Liver (tissue), 8 donors: ENCODE measurements at regions not wholly inside any gene's neighbourhood (a gene's known extent, or its start where the extent isn't known, plus 50 kb on each side); places are given as distances from the start of the nearest gene placed in this dataset.

ENCODE experiments used
- DNase-seq: peaks from one replicate; pipeline ENCODE4 v3.0.0-alpha.2; 2017; ENCODE audit warnings: low spot score
- H3K27ac ChIP-seq, 2 donors: one replicate each; pipeline ENCODE4 v1.7.0; 2013; ENCODE audit warnings: inconsistent platforms in 2 of 2, low read length in 2 of 2, control low read depth in 1 of 2, low read depth in 1 of 2, mild to moderate bottlenecking in 1 of 2
- H3K27me3 ChIP-seq, 4 donors: one replicate each; pipeline versions ENCODE4 v1.6.1 to v1.7.0; 2013; ENCODE audit warnings: low read length in 3 of 4, inconsistent platforms in 1 of 4, mild to moderate bottlenecking in 1 of 4, moderate library complexity in 1 of 4; ENCODE audit not compliant: control insufficient read depth in 4 of 4, insufficient read depth in 4 of 4
- H3K36me3 ChIP-seq, 4 donors: one replicate each; pipeline versions ENCODE4 v1.6.1 to v1.7.0; 2013; ENCODE audit warnings: low read length in 3 of 4, mild to moderate bottlenecking in 3 of 4, low read depth in 1 of 4, moderate library complexity in 1 of 4; ENCODE audit not compliant: control insufficient read depth in 4 of 4, insufficient read depth in 3 of 4
- H3K4me1 ChIP-seq, 4 donors: one replicate each; pipeline versions ENCODE4 v1.6.1 to v1.7.0; 2013; ENCODE audit warnings: low read length in 3 of 4, mild to moderate bottlenecking in 3 of 4, moderate library complexity in 1 of 4; ENCODE audit not compliant: control insufficient read depth in 4 of 4, insufficient read depth in 4 of 4
- H3K4me3 ChIP-seq, 3 donors: one replicate each; pipeline versions ENCODE4 v1.6.1 to v1.7.0; 2013; ENCODE audit warnings: low read length in 3 of 3, control low read depth in 1 of 3, low read depth in 1 of 3, mild to moderate bottlenecking in 1 of 3
- H3K9ac ChIP-seq, 2 donors: one replicate each; pipeline ENCODE4 v1.7.0; 2013; ENCODE audit warnings: low read length in 2 of 2, mild to moderate bottlenecking in 2 of 2, moderate library complexity in 2 of 2, control low read depth in 1 of 2, low read depth in 1 of 2
- H3K9me3 ChIP-seq, 4 donors: one replicate each; pipeline versions ENCODE4 v1.6.1 to v1.7.0; 2013; ENCODE audit warnings: low read length in 3 of 4; ENCODE audit not compliant: control insufficient read depth in 4 of 4
- ATF3 ChIP-seq: IDR thresholded peaks from 2 replicates; pipeline ENCODE4 v1.6.1; 2016; ENCODE audit warnings: antibody characterized with exemption
- EGR1 ChIP-seq, 2 donors: IDR thresholded peaks; 2 replicates each; pipeline ENCODE4 v1.6.1; 2016 to 2018; ENCODE audit warnings: antibody characterized with exemption in 2 of 2, low read depth in 2 of 2
- FOXA1 ChIP-seq: IDR thresholded peaks from 2 replicates; pipeline ENCODE4 v1.6.1; 2016; ENCODE audit warnings: antibody characterized with exemption
- FOXA2 ChIP-seq: IDR thresholded peaks from 2 replicates; pipeline ENCODE4 v1.6.1; 2016; ENCODE audit warnings: antibody characterized with exemption
- GABPA ChIP-seq, 2 donors: IDR thresholded peaks in 1 of 2; conservative IDR thresholded peaks in 1 of 2; 2 replicates each; pipeline ENCODE4 v1.6.1; 2016; ENCODE audit warnings: antibody characterized with exemption in 2 of 2, mild to moderate bottlenecking in 1 of 2, moderate library complexity in 1 of 2
- HNF4A ChIP-seq, 2 donors: conservative IDR thresholded peaks; 2 replicates each; pipeline ENCODE4 v1.6.1; 2016; ENCODE audit warnings: antibody characterized with exemption in 2 of 2, mild to moderate bottlenecking in 2 of 2
- HNF4G ChIP-seq: IDR thresholded peaks from 2 replicates; pipeline ENCODE4 v1.6.1; 2016; ENCODE audit warnings: antibody characterized with exemption
- JUND ChIP-seq, 2 donors: IDR thresholded peaks; 2 replicates each; pipeline ENCODE4 v1.6.1; 2016; ENCODE audit warnings: antibody characterized with exemption in 2 of 2
- MAX ChIP-seq: IDR thresholded peaks from 2 replicates; pipeline ENCODE4 v1.6.1; 2016; ENCODE audit warnings: antibody characterized with exemption
- NR2F2 ChIP-seq: IDR thresholded peaks from 2 replicates; pipeline ENCODE4 v1.6.1; 2016; ENCODE audit warnings: antibody characterized with exemption
- RAD21 ChIP-seq, 2 donors: IDR thresholded peaks; 2 replicates each; pipeline ENCODE4 v1.6.1; 2016; ENCODE audit warnings: antibody characterized with exemption in 2 of 2, mild to moderate bottlenecking in 2 of 2
- REST ChIP-seq: IDR thresholded peaks from 2 replicates; pipeline ENCODE4 v1.6.1; 2016; ENCODE audit warnings: antibody characterized with exemption, mild to moderate bottlenecking
- RXRA ChIP-seq, 2 donors: IDR thresholded peaks; 2 replicates each; pipeline ENCODE4 v1.6.1; 2017 to 2018; ENCODE audit warnings: antibody characterized with exemption in 2 of 2, mild to moderate bottlenecking in 1 of 2
- SP1 ChIP-seq: IDR thresholded peaks from 2 replicates; pipeline ENCODE4 v1.6.1; 2018; ENCODE audit warnings: antibody characterized with exemption, mild to moderate bottlenecking
- TAF1 ChIP-seq: conservative IDR thresholded peaks from 2 replicates; pipeline ENCODE4 v1.6.1; 2016; ENCODE audit warnings: antibody characterized with exemption, mild to moderate bottlenecking
- YY1 ChIP-seq: IDR thresholded peaks from 2 replicates; pipeline ENCODE4 v1.6.1; 2016; ENCODE audit warnings: antibody characterized with exemption, mild to moderate bottlenecking
- ZBTB33 ChIP-seq: IDR thresholded peaks from 2 replicates; pipeline ENCODE4 v1.6.1; 2016; ENCODE audit warnings: antibody characterized with exemption
- WGBS: extraction: QIAGEN DNeasy Blood & Tissue Kit; methylation state at CpG from one replicate; pipeline ENCODE4 v1.1.7; 2013; 5-methylcytosine and 5-hydroxymethylcytosine counted together
- TF ChIP-seq, protein P1 (sequence below): fragments of 150-350 bp; IDR thresholded peaks from 2 replicates; pipeline ENCODE4 v1.5.1; 2017; ENCODE audit warnings: improper control_type of control experiment, low read depth, low read length; ENCODE audit not compliant: missing input control
- donor health status: healthy.
- donor health status: healthy.
- donor health status: healthy.
- donor health status: healthy.
- donor health status: healthy.

- no peak overlapping the region for H3K9ac ChIP-seq
- WGBS: 73% methylated on average over 4 of the region's 4 CpGs
- H3K4me1 ChIP-seq: no peaks in the 10 kb centered on the region
- no peaks in the 10 kb centered on the region for H3K27me3 ChIP-seq
- no peaks in the 10 kb centered on the region for H3K36me3 ChIP-seq
- no peak for DNase-seq
- TF ChIP-seq ZBTB33 (no peak), SP1 (no peak), NR2F2 (no peak), FOXA1 (no peak), GABPA (IDR thresholded peaks at IDR 0.05 in 1 of 2, conservative IDR thresholded peaks at IDR 0.05 in 1 of 2) (no peak), ATF3 (no peak), HNF4G (no peak), MAX (no peak), RAD21 (IDR thresholded peaks at IDR 0.05) (no peak), HNF4A (conservative IDR thresholded peaks at IDR 0.05) (no peak), TAF1 (no peak), RXRA (IDR thresholded peaks at IDR 0.05) (no peak), EGR1 (IDR thresholded peaks at IDR 0.05; ENCODE audit: low read depth in 2 of 2) (no peak), YY1 (no peak), REST (no peak), FOXA2 (no peak), JUND (IDR thresholded peaks at IDR 0.05) (no peak)
- TF ChIP-seq, protein P1, sequence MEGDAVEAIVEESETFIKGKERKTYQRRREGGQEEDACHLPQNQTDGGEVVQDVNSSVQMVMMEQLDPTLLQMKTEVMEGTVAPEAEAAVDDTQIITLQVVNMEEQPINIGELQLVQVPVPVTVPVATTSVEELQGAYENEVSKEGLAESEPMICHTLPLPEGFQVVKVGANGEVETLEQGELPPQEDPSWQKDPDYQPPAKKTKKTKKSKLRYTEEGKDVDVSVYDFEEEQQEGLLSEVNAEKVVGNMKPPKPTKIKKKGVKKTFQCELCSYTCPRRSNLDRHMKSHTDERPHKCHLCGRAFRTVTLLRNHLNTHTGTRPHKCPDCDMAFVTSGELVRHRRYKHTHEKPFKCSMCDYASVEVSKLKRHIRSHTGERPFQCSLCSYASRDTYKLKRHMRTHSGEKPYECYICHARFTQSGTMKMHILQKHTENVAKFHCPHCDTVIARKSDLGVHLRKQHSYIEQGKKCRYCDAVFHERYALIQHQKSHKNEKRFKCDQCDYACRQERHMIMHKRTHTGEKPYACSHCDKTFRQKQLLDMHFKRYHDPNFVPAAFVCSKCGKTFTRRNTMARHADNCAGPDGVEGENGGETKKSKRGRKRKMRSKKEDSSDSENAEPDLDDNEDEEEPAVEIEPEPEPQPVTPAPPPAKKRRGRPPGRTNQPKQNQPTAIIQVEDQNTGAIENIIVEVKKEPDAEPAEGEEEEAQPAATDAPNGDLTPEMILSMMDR: no peak
- H3K9me3 ChIP-seq: no peaks in the 10 kb centered on the region
- no peak overlapping the region for H3K4me3 ChIP-seq
- no peak overlapping the region for H3K27ac ChIP-seq
Observed at GRCh38 chr2:12504443-12504842, 212.3 kb upstream of the TRIB2 start.

DNA sequence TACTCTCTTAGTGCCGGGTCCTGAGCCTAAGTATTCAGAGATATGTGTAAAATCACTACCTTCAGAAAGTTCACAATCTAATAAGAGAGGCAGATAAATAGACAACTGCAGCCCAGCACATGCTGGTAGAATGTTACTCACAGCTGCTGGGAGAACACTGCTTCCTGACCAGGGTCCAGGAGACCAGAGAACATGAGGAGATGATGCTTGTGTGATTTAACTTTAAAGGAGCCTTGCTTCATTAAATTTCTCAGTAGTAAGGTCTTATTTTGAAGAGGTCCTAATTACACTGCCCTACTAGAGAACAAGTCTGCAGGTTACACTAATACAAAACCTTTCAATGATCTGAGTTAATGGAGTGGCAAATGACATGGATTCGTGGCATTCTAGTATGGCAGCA, 209.9 kb upstream of the TRIB2 start:
- no peak for DNase-seq
- Histone ChIP-seq H3K9me3 (no peaks in the 10 kb centered on the region), H3K27ac (no peak overlapping the region), H3K36me3 (no peaks in the 10 kb centered on the region), H3K27me3 (no peaks in the 10 kb centered on the region), H3K4me3 (no peak overlapping the region), H3K4me1 (no peaks in the 10 kb centered on the region), H3K9ac (no peak overlapping the region)
- 85% methylated on average over 2 of the region's 2 CpGs for WGBS
- TF ChIP-seq MAX: no peak
- TF ChIP-seq, protein P1: no peak
- no peak for TF ChIP-seq GABPA (IDR thresholded peaks at IDR 0.05 in 1 of 2, conservative IDR thresholded peaks at IDR 0.05 in 1 of 2)
- no peak for TF ChIP-seq EGR1 (IDR thresholded peaks at IDR 0.05; ENCODE audit: low read depth in 2 of 2)
- no peak for TF ChIP-seq FOXA1
- no peak for TF ChIP-seq ATF3
- TF ChIP-seq HNF4A (conservative IDR thresholded peaks at IDR 0.05): no peak
- no peak for TF ChIP-seq HNF4G
- no peak for TF ChIP-seq YY1
- TF ChIP-seq TAF1: no peak
- TF ChIP-seq RAD21 (IDR thresholded peaks at IDR 0.05): no peak
- TF ChIP-seq FOXA2: no peak
- TF ChIP-seq ZBTB33: no peak
- no peak for TF ChIP-seq NR2F2
